HAP-1 (cell line): ENCODE measurements at regions not wholly inside any gene's neighbourhood (a gene's known extent, or its start where the extent isn't known, plus 50 kb on each side); places are given as distances from the start of the nearest gene placed in this dataset.
"Not testable (repeated sequence)": the region's sequence is repeated elsewhere in the genome, so short reads cannot be mapped to it uniquely, and the experiment has no call there.

Experiments used
- DNase-seq, 2 experiments: peaks; one replicate each; pipeline ENCODE4 v3.0.0-alpha.2; 2016 to 2020; ENCODE audit warnings: low spot score in 2 of 2
- H3K27me3 ChIP-seq: fragments of 250-450 bp; sonication (Bioruptor Pico); 2 replicates; pipeline ENCODE4 v1.5.1; 2020; ENCODE audit warnings: low read depth, mild to moderate bottlenecking, moderate library complexity
- H3K36me3 ChIP-seq: fragments of 250-450 bp; sonication (Bioruptor Pico); replicated peaks from 2 replicates; pipeline ENCODE4 v1.5.1; 2020; ENCODE audit warnings: mild to moderate bottlenecking
- H3K4me1 ChIP-seq: fragments of 250-450 bp; sonication (Bioruptor Pico); 2 replicates; pipeline ENCODE4 v1.5.1; 2020; ENCODE audit warnings: mild to moderate bottlenecking
- H3K4me3 ChIP-seq: fragments of 250-450 bp; sonication (Bioruptor Pico); 2 replicates; pipeline ENCODE4 v1.5.1; 2020; ENCODE audit warnings: mild to moderate bottlenecking, moderate library complexity
- H3K9me3 ChIP-seq: fragments of 250-450 bp; sonication (Bioruptor Pico); 2 replicates; pipeline ENCODE4 v1.5.1; 2020; ENCODE audit warnings: mild to moderate bottlenecking, moderate library complexity
- in situ Hi-C: fragments of 300-500 bp; cut with MboI; formaldehyde crosslinking; loops from 3 replicates; pipeline ENCODE4 v1.14.3; 2020; ENCODE audit warnings: low sequenced_read_pairs, inconsistent platforms, mixed read lengths

DNA sequence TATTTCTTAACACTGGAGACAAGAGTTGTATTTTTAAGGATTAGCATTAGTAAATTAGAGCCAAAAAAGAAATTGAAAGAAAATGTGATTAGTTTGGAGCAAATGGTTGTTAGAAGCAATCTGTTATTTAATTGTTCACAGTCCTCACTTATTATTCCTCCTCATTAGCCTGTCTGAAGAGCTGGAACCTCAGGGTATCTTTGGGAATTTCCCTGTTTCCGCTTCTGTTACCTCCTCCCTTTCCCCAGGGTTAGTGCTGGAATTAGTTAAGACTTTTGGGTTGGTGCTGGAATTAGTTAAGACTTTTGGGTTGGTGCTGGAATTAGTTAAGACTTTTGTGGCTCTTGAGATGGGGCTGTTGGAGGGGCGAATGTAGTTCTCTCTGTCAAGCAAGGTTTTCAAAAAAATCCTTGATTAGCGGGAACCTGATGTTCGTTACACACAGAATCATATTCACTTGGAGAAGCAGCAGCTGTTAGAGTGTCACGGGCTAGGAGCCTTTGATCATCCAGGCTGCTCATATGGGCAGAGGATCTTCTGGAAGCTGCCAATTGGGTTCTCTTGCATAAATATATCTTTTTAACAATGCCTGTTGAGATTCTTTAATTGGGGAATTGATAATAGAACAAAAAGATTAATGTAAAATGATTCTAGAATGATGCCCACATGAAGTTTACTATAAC is 251.0 kb upstream of the NPSR1 start:
- H3K27me3 ChIP-seq = no peaks in the 10 kb centered on the region

DNA sequence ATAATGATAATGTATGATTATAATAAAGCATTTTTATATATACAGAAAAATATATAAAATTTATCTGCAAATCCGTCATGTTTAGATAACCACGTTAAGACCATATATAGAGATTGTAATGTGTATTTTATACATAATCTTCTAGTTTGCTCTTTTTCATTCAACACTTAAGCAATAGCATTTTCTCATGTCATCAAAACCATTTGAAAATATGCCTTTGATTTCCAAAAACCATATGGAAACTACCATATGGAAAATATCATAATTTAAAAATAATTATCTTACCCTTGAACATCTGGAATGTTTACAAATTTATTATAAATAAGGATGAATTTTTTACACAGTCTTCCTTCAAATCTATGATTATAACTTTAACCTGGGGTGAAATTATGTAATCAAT is 250.4 kb upstream of the NPSR1 start:
- H3K27me3 ChIP-seq = no peaks in the 10 kb centered on the region
- in situ Hi-C loops = no loop called here
- DNase-seq = no peak
- no peak overlapping the region for H3K4me3 ChIP-seq
- no peaks in the 10 kb centered on the region for H3K36me3 ChIP-seq
- H3K4me1 ChIP-seq = no peaks in the 10 kb centered on the region
- H3K9me3 ChIP-seq = no peaks in the 10 kb centered on the region

More for the DNA sequence above, 251.0 kb upstream of the NPSR1 start:
- no peak for DNase-seq
- Histone ChIP-seq H3K9me3 (no peaks in the 10 kb centered on the region), H3K36me3 (no peaks in the 10 kb centered on the region), H3K4me3 (no peak overlapping the region), H3K4me1 (no peaks in the 10 kb centered on the region)
- in situ Hi-C loops = no loop called here

DNA sequence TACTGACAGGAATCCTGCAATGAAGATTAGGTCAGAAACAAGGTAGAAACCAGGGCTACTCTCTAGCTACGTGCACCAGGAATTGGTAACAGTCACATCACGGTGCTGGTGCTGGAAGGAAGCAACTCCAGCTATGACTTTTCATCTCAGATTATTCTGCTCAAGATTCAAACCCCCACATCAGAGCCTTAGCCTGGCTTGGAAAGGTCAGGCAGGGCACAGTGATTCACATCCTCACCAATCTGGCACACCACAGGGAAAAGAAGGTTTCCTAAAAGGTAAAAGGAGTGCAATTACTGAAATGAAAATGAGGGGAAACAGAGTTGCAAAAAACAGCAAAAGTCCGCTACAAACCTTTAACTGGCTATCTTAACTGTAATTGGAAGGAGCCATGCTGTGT is 240.2 kb upstream of the NPSR1 start:
- no peak for DNase-seq
- Histone ChIP-seq H3K9me3 (no peaks in the 10 kb centered on the region), H3K4me1 (no peaks in the 10 kb centered on the region), H3K4me3 (no peak overlapping the region), H3K36me3 (no peaks in the 10 kb centered on the region), H3K27me3 (no peaks in the 10 kb centered on the region)
- in situ Hi-C loops = no loop called here

DNA sequence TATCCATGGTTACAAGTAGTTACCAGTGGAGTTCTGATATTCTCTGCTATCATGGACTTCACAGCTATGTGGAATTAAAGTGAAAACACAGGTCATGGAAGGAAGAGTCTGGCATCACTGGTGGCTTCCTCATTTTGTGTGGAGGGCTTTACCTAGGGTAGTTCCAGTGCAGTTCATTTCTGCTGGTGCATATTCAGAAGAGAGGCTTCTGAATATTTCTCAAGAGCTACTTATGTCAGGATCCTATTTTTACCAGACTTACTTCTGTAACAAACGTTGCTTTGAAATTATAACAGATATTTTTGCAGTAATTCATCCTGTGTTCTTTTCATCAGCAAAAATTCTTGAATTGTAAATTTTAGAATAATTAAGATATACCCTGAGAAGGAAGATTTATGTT is 236.5 kb upstream of the NPSR1 start:
- no peak for DNase-seq
- H3K27me3 ChIP-seq = no peaks in the 10 kb centered on the region
- H3K36me3 ChIP-seq = no peaks in the 10 kb centered on the region
- no peaks in the 10 kb centered on the region for H3K4me1 ChIP-seq
- in situ Hi-C loops = no loop called here
- no peak overlapping the region for H3K4me3 ChIP-seq
- no peaks in the 10 kb centered on the region for H3K9me3 ChIP-seq

DNA sequence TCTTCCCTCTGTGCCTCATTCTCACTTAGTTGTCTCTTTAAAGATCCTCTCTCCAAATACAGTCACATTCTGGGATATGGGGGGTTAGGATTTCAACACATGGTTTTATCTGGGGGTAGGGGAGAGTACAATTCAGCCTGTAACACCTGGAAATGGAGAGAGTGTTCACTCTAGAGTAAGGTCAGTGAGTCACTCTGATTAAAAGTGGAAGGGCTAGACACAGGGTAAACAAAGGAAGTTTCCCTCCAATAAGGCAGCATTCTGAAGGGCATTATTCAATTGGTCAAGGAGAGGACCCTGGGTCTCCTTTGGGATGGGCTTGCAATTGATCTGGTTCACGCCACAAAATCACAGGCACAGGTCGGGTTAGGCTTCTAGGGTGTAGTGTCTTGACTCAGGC is 232.8 kb upstream of the NPSR1 start:
- in situ Hi-C loops = no loop called here
- no peak for DNase-seq

DNA sequence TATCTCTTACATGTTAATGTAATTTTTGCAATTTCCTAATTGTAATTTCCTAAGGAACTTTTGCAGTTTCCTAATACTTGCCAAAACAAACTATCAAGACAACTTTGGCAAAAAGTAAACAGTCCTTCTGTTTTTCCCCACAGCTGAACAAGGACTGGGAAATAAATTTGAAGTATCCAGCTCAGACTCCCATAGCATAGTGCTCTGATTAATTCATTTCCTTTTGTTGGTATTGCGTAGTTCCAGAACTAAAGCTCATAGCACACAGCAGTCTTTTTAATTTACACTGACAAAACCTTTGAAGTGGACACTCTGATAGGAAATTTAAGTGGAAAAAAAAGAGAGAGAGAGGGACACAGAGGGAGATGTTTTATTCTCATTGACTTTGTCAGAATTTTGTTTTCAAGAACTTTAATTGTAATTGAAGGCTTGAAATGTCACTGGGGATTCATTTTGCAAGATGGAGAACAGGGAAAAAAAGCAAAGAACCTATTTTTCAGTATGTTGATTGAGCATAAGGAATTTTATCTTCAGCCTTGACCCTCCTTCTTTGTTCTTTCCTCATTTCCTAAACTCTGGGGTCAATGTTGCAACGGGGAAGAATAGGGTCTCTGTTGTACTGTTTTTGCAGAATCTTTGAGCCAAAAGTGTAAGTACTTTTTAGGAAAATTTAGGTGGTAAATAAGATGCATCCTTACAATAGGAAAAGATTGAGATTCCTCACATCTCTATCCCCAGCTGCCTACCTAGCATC is 232.2 kb upstream of the NPSR1 start:
- Histone ChIP-seq H3K36me3 (no peaks in the 10 kb centered on the region), H3K27me3 (no peaks in the 10 kb centered on the region), H3K9me3 (no peaks in the 10 kb centered on the region), H3K4me3 (no peak overlapping the region), H3K4me1 (no peaks in the 10 kb centered on the region)
- in situ Hi-C loops = no loop called here
- no peak for DNase-seq

More for the DNA sequence above, 232.8 kb upstream of the NPSR1 start:
- Histone ChIP-seq H3K4me1 (no peaks in the 10 kb centered on the region), H3K27me3 (no peaks in the 10 kb centered on the region), H3K4me3 (no peak overlapping the region), H3K9me3 (no peaks in the 10 kb centered on the region), H3K36me3 (no peaks in the 10 kb centered on the region)

DNA sequence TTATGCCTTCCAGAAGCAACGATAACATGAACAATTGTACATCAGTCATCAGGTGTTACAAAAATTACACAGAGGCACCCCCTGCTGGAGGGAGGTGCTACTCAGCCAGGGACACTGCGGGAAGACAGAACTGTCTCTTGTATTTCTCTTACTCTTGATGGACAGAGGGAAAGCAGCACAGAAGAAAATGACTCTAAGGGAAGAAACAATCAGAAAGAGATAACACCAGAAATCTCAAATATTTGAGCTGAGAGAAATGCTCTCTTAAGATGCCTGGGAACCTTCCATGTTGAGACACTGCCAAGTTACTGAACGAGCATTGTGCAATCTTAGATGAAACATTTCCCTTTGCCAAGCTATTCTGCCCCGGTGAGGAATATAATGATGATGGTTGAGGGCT is 227.6 kb upstream of the NPSR1 start:
- Histone ChIP-seq H3K27me3 (no peaks in the 10 kb centered on the region), H3K9me3 (no peaks in the 10 kb centered on the region), H3K4me3 (no peak overlapping the region), H3K4me1 (no peaks in the 10 kb centered on the region), H3K36me3 (no peaks in the 10 kb centered on the region)
- in situ Hi-C loops = no loop called here
- peak in 1 of 2 experiments; percentile 14 for DNase-seq

DNA sequence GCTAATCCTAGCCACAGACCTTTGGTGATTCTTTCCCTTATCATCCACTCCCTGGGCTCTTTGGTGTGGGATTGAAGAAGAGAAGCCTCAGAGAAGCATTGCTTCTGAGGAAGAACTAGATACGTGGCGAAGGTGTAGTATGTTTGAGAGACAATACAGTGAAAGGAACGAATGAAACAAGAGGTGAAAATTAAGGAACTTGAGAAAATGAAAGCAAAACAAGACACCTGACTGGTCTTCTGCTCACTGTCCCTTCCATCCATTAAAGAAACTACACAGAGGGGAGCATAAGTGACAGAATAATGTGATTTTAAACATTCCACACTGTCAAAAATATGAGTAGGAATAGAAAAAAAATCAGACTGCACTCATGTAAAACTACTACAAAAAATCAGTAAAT is 219.6 kb upstream of the NPSR1 start:
- H3K27me3 ChIP-seq = no peaks in the 10 kb centered on the region
- no peak overlapping the region for H3K4me3 ChIP-seq
- no peaks in the 10 kb centered on the region for H3K36me3 ChIP-seq
- no peaks in the 10 kb centered on the region for H3K4me1 ChIP-seq
- in situ Hi-C loops = no loop called here
- DNase-seq = no peak
- no peaks in the 10 kb centered on the region for H3K9me3 ChIP-seq

DNA sequence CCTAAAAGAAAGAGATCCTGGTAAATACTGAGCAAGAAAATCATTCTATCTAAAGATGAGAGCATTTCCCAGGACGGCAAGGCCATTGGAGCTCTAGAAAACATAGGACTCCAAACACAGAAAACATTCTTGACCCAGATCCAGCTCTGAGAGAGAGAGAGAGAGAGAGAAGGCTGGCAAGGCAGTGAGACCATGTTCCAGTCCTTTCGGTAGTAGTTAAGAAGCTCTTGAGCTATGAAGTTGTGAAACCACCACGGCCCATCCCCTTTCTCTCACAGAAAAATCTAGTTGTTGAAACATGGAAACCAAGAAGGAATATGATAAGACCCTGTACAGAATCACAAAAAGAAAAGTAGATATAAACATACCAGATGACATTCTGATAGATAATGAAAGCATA is 212.4 kb upstream of the NPSR1 start:
- Histone ChIP-seq H3K4me1 (no peaks in the 10 kb centered on the region), H3K4me3 (no peak overlapping the region), H3K36me3 (no peaks in the 10 kb centered on the region), H3K27me3 (no peaks in the 10 kb centered on the region), H3K9me3 (no peaks in the 10 kb centered on the region)
- DNase-seq = no peak
- in situ Hi-C loops = no loop called here

DNA sequence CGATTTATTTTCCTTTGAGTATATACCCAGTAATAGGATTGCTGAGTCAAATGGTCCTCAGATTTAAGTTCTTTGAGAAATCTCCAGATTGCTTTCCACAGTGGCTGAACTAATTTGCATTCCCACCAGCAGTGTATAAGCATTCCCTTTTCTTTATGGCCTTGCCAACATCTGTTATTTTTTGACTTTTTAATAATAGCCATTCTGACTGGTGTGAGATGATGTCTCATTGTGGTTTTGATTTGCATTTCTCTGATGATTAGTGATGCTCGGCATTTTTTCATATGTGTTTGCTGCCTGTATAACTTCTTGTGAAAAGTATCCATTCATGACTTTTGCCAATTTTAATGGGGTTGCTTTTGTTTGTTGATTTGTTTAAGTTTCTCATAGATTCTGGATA is 209.5 kb upstream of the NPSR1 start:
- in situ Hi-C loops, DNase-seq, H3K4me1 ChIP-seq, H3K36me3 ChIP-seq, H3K9me3 ChIP-seq, H3K27me3 ChIP-seq, H3K4me3 ChIP-seq: not testable (repeated sequence)

DNA sequence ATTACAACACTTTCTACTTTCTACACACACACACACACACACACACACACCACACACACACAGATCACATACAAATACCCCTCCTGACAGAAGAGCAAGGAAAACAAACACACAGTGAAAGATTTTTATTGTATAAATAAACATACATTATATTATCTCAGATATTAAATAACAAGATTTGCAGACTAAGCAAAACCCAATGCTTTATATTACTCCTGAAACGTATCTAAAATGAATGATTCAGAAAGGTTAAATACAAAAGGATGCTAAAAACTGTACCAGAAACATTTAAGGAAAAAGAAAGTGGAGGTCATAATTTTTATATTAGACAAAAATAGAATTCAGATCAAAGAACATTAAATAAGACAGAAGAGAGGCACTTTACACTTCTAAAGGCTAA is 208.3 kb upstream of the NPSR1 start:
- Histone ChIP-seq H3K4me1 (no peaks in the 10 kb centered on the region), H3K4me3 (no peak overlapping the region), H3K36me3 (no peaks in the 10 kb centered on the region), H3K9me3 (no peaks in the 10 kb centered on the region), H3K27me3 (no peaks in the 10 kb centered on the region)
- DNase-seq = no peak
- in situ Hi-C loops = no loop called here

DNA sequence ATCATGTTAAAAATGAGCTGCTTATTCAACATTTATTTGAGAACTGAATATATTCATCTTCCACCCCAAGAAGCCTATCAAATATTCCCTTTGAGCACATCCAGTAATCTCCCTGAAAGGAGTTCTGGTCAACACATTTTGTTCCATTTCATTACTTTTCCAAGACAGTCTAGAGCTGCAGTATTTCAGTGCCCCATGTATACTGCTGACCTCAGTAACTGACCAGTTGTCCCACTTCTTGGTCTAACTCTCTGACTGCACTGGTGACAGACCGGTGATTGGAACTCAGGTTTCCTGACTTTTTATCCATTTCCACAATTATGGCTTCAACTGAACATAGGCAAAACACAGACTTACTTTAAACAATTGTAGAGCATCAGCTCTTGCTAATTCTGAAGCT is 206.8 kb upstream of the NPSR1 start:
- no peaks in the 10 kb centered on the region for H3K27me3 ChIP-seq
- H3K9me3 ChIP-seq = no peaks in the 10 kb centered on the region
- no peak overlapping the region for H3K4me3 ChIP-seq
- H3K36me3 ChIP-seq = no peaks in the 10 kb centered on the region
- DNase-seq = no peak
- no peaks in the 10 kb centered on the region for H3K4me1 ChIP-seq
- in situ Hi-C loops = no loop called here

DNA sequence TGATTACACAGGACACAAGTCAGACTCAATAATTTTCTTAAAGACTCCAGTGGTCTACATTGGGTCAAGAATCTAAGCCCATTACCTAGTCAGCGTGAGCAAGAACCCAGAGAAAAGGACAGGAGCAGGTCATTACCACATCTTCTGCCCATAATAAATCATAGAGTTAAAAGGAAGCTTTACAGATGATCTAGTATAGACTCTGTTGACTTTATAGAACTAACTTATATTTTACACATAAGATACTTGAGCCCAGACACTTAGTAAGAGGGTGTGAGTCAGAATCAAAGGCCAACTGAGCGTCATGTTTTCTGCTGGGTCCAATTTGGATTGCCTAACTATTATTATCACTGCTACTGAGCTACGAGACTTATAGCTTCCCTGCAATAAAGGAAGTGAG is 206.1 kb upstream of the NPSR1 start:
- no peaks in the 10 kb centered on the region for H3K4me1 ChIP-seq
- DNase-seq = no peak
- H3K36me3 ChIP-seq = no peaks in the 10 kb centered on the region
- H3K9me3 ChIP-seq = no peaks in the 10 kb centered on the region
- no peak overlapping the region for H3K4me3 ChIP-seq
- no peaks in the 10 kb centered on the region for H3K27me3 ChIP-seq
- in situ Hi-C loops = no loop called here

DNA sequence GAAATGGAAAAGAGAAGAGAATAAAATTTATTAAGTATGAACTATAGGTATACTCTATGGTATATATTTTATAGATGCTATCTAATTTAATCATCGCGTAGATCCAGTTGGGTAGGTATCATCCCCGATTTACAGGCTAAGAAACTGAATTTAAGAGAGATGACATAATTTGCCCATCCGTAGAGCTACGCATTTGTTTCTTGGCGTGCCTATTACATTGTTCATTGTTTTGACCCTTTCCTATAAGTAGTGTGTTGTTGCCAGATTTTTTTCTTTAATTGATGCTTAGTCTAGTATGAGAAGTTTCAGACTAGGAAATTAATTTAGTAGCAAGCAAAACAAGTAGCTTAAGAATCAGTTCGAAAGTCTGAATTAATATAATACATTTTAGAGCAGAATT is 205.7 kb upstream of the NPSR1 start:
- Histone ChIP-seq H3K36me3 (no peaks in the 10 kb centered on the region), H3K27me3 (no peaks in the 10 kb centered on the region), H3K4me1 (no peaks in the 10 kb centered on the region), H3K9me3 (no peaks in the 10 kb centered on the region), H3K4me3 (no peak overlapping the region)
- DNase-seq = no peak
- in situ Hi-C loops = no loop called here

DNA sequence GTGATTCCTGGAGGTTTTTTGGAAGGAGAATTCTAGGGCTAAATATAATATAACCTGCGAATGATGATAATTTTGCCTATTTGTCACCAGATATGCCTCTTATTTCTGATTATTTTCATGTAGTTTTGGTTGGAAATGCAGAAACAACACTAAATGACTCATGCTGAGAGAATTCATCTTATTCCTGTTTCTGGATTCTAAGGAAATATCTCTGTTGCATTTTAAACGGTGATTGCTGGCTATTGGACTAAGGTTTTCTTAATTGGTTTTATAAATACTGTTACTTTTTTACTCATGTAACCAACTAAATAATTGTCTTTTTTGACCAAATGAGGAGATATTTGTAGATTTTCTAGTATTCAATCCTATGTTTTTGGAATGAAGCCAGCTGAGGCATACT is 204.9 kb upstream of the NPSR1 start:
- H3K9me3 ChIP-seq = no peaks in the 10 kb centered on the region
- H3K36me3 ChIP-seq = no peaks in the 10 kb centered on the region
- no peaks in the 10 kb centered on the region for H3K27me3 ChIP-seq
- in situ Hi-C loops = no loop called here
- no peaks in the 10 kb centered on the region for H3K4me1 ChIP-seq
- DNase-seq = no peak
- H3K4me3 ChIP-seq = no peak overlapping the region
